ENCODE measurements at regions not wholly inside any gene's neighbourhood (a gene's known extent, or its start where the extent isn't known, plus 50 kb on each side); places are given as distances from the start of the nearest gene placed in this dataset.

DNA sequence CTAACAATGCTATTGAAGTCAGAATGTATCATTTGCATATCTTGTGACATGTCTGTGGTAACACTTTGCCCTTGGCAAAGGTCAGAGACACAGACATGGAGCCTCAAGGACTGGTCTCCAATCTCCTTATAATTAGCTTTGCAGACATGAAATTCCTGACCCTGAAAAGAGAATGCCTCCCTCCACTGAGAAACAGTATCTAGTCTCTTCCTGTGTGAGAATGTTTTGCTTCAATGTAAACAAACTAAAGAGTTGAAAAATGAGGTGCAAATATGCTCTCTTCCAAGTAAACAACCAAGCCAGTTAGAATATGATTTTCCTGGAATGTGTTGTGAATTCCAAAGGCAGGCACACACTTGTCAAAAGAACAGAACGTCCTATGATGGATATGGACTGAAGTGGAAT, 407.1 kb upstream of the MARCKS start:
- TF ChIP-seq, protein P1, sequence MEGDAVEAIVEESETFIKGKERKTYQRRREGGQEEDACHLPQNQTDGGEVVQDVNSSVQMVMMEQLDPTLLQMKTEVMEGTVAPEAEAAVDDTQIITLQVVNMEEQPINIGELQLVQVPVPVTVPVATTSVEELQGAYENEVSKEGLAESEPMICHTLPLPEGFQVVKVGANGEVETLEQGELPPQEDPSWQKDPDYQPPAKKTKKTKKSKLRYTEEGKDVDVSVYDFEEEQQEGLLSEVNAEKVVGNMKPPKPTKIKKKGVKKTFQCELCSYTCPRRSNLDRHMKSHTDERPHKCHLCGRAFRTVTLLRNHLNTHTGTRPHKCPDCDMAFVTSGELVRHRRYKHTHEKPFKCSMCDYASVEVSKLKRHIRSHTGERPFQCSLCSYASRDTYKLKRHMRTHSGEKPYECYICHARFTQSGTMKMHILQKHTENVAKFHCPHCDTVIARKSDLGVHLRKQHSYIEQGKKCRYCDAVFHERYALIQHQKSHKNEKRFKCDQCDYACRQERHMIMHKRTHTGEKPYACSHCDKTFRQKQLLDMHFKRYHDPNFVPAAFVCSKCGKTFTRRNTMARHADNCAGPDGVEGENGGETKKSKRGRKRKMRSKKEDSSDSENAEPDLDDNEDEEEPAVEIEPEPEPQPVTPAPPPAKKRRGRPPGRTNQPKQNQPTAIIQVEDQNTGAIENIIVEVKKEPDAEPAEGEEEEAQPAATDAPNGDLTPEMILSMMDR (IDR thresholded peaks at IDR 0.05): no peak
- TF ChIP-seq POLR2A (IDR thresholded peaks at IDR 0.05): no peak
- TF ChIP-seq EP300 (IDR thresholded peaks at IDR 0.05): no peak

All from ovary (tissue), 3 donors.